ENCODE measurements at regions not wholly inside any gene's neighbourhood (a gene's known extent, or its start where the extent isn't known, plus 50 kb on each side); places are given as distances from the start of the nearest gene placed in this dataset.

- TF ChIP-seq CTCF (IDR thresholded peaks at IDR 0.05; ENCODE audit: control extremely low read depth in 1 of 3, insufficient read depth in 1 of 3, low read depth in 1 of 3, low read length in 3 of 3) (no peak), SP1 (IDR thresholded peaks at IDR 0.05; ENCODE audit: low read depth, low read length) (no peak), CHD1 (IDR thresholded peaks at IDR 0.05; ENCODE audit: low read depth, low read length) (no peak), TBP (IDR thresholded peaks at IDR 0.05; ENCODE audit: low read depth, low read length) (no peak), HDAC6 (IDR thresholded peaks at IDR 0.05; ENCODE audit: low read depth, low read length) (no peak), NRF1 (IDR thresholded peaks at IDR 0.05; ENCODE audit: low read depth, low read length) (no peak), POLR2A (IDR thresholded peaks at IDR 0.05; ENCODE audit: control extremely low read depth in 1 of 2, low read depth in 2 of 2, low read length in 2 of 2) (no peak), EP300 (IDR thresholded peaks at IDR 0.05; ENCODE audit: borderline replicate concordance in 1 of 2, low read depth in 2 of 2, low read length in 2 of 2) (no peak), MAFK (IDR thresholded peaks at IDR 0.05; ENCODE audit: low read depth, low read length) (no peak), EZH2 (IDR thresholded peaks at IDR 0.05; ENCODE audit: low read depth, low read length, severe bottlenecking) (no peak), SIN3A (conservative IDR thresholded peaks at IDR 0.05 in 1 of 2, IDR thresholded peaks at IDR 0.05 in 1 of 2; ENCODE audit: low read depth in 1 of 2, low read length in 2 of 2) (no peak), SP2 (IDR thresholded peaks at IDR 0.05; ENCODE audit: low read length) (no peak), JUND (IDR thresholded peaks at IDR 0.05; ENCODE audit: low read length) (no peak)
Measured at GRCh38 chr1:55833529-55834091, 618.4 kb upstream of the USP24 start.
